BJ (cell line): ENCODE measurements at regions not wholly inside any gene's neighbourhood (a gene's known extent, or its start where the extent isn't known, plus 50 kb on each side); places are given as distances from the start of the nearest gene placed in this dataset.

Experiments used
- CTCF ChIA-PET: fragments of 350-600 bp; formaldehyde crosslinking; extraction: SDS; loops from one replicate; lab custom pipeline; 2021; ENCODE audit warnings: antibody characterized with exemption, inconsistent platforms; lab: Yijun Ruan, JAX
- POLR2A ChIA-PET: fragments of 300-600 bp; sonication (Branson Sonifier 250); formaldehyde crosslinking; extraction: SDS; loops from one replicate; lab custom pipeline; 2021; ENCODE audit warnings: antibody characterized with exemption; lab: Charles Lee
- DNase-seq: peaks from one replicate; pipeline ENCODE4 v3.0.0-alpha.2; 2011; ENCODE audit warnings: low read depth
- H3K27me3 ChIP-seq: 2 replicates; pipeline ENCODE4 v1.6.0; 2011; ENCODE audit warnings: low read length; ENCODE audit not compliant: control insufficient read depth, insufficient read depth
- H3K36me3 ChIP-seq: 2 replicates; pipeline ENCODE4 v1.5.1; 2011; ENCODE audit warnings: low read length; ENCODE audit not compliant: control insufficient read depth, insufficient read depth
- H3K4me3 ChIP-seq: 2 replicates; pipeline ENCODE4 v1.5.1; 2011; ENCODE audit warnings: low read depth, mild to moderate bottlenecking, control low read depth, low read length
- CTCF ChIP-seq: IDR thresholded peaks from 2 replicates; pipeline ENCODE4 v1.5.1; 2011; ENCODE audit warnings: low read depth, mild to moderate bottlenecking, control low read depth, inconsistent platforms, low read length, moderate library complexity; ENCODE audit not compliant: insufficient read depth

- ChIA-PET POLR2A (no interaction called here), CTCF (no interaction called here)
- DNase-seq: no peak
- H3K4me3 ChIP-seq: no peak overlapping the region
- H3K36me3 ChIP-seq: no peaks in the 10 kb centered on the region
- no peaks in the 10 kb centered on the region for H3K27me3 ChIP-seq
- no peak for TF ChIP-seq CTCF
Measured at GRCh38 chr1:113265196-113265595, 125.1 kb upstream of the MAGI3 start.

- POLR2A ChIA-PET: no interaction called here
- CTCF ChIA-PET: no interaction called here
- TF ChIP-seq CTCF: no peak
- Histone ChIP-seq H3K4me3 (no peak overlapping the region), H3K27me3 (no peaks in the 10 kb centered on the region), H3K36me3 (no peaks in the 10 kb centered on the region)
- DNase-seq: no peak
Measured at GRCh38 chr1:113266788-113267187, 123.5 kb upstream of the MAGI3 start.

- CTCF ChIA-PET: interaction anchor here (0.6 kb wide), 1 partner anchor 209 kb away, joined by 3 read pairs; no protein-coding TSS in a partner anchor
- no peak for DNase-seq
- POLR2A ChIA-PET: no interaction called here
- no peak overlapping the region for H3K4me3 ChIP-seq
- no peaks in the 10 kb centered on the region for H3K36me3 ChIP-seq
- no peak for TF ChIP-seq CTCF
- H3K27me3 ChIP-seq: no peaks in the 10 kb centered on the region
Measured at GRCh38 chr1:113269168-113269963, 120.9 kb upstream of the MAGI3 start.

GRCh38 chr1:113271039-113271438 lies 119.3 kb upstream of the MAGI3 start:
- H3K4me3 ChIP-seq: no peak overlapping the region
- ChIA-PET CTCF (interaction anchor here (1.1 to 1.4 kb wide), 2 partner anchors 10 to 11 kb away, joined by 3 read pairs; no protein-coding TSS in a partner anchor), POLR2A (no interaction called here)
- no peaks in the 10 kb centered on the region for H3K27me3 ChIP-seq
- no peaks in the 10 kb centered on the region for H3K36me3 ChIP-seq
- no peak for DNase-seq
- TF ChIP-seq CTCF: no peak

- no peaks in the 10 kb centered on the region for H3K36me3 ChIP-seq
- ChIA-PET CTCF (no interaction called here), POLR2A (no interaction called here)
- no peak for DNase-seq
- H3K4me3 ChIP-seq: no peak overlapping the region
- no peak for TF ChIP-seq CTCF
- H3K27me3 ChIP-seq: no peaks in the 10 kb centered on the region
Measured at GRCh38 chr1:113275083-113275482, 115.2 kb upstream of the MAGI3 start.
